Right renal pelvis (tissue), 4 donors: ENCODE measurements at regions not wholly inside any gene's neighbourhood (a gene's known extent, or its start where the extent isn't known, plus 50 kb on each side); places are given as distances from the start of the nearest gene placed in this dataset.
A peak's percentile ranks its signal among the peaks of the same experiment; 100 is the strongest.

Experiments used
- DNase-seq, 4 donors: peaks; one replicate each; pipeline ENCODE4 v3.0.0-alpha.2; 2013; ENCODE audit warnings: low read depth in 4 of 4, low spot score in 3 of 4, missing footprints in 1 of 4

- no peak for DNase-seq
Observed at GRCh38 chr15:96716075-96716474, 385.6 kb downstream of the NR2F2 start.

GRCh38 chr15:96716478-96716877 lies 386.0 kb downstream of the NR2F2 start:
- no peak for DNase-seq

DNA sequence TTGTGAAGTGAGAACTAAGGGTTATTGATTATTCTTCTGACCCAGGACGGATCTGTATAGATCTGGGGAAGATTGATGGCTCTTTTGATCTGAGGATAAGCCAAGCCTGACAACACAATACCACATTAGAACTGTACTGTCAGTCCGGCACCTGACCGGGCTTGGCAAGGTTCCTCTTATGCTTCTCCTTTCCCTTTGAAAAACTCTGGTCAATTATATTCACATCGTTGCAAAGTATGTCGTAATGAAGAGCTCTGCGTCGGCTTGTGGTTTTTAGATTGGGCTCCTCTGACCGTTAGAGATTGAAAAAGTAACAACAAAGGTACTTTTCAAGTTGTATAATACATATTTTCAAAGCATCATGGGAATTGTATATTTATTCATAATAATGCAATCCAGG lies 389.8 kb downstream of the NR2F2 start:
- no peak for DNase-seq

GRCh38 chr15:96720656-96721055 lies 390.2 kb downstream of the NR2F2 start:
- DNase-seq, result no peak

GRCh38 chr15:96728591-96728990 lies 398.1 kb downstream of the NR2F2 start:
- no peak for DNase-seq

DNA sequence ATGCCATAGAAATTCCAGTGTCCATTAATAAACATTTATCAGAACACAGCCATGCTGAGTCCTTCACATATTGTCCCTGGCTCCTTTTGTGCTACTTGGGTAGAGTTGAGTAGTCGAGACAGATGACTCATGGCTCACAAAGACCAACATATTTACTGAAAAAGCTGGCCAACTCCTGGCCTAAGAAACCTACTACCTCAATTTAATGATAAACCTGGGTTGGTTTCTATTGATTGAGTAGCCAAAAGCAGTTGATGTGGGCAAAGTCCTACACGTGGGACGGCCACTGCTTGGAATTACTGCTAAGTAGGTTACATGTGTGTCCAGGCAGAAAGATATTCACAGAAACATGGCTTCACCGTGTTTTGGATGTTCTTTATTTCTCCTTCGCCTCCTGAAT lies 402.2 kb downstream of the NR2F2 start:
- DNase-seq, result no peak

GRCh38 chr15:96733721-96734120 lies 403.2 kb downstream of the NR2F2 start:
- DNase-seq, result peak in 1 of 4 donors; percentile 19

DNA sequence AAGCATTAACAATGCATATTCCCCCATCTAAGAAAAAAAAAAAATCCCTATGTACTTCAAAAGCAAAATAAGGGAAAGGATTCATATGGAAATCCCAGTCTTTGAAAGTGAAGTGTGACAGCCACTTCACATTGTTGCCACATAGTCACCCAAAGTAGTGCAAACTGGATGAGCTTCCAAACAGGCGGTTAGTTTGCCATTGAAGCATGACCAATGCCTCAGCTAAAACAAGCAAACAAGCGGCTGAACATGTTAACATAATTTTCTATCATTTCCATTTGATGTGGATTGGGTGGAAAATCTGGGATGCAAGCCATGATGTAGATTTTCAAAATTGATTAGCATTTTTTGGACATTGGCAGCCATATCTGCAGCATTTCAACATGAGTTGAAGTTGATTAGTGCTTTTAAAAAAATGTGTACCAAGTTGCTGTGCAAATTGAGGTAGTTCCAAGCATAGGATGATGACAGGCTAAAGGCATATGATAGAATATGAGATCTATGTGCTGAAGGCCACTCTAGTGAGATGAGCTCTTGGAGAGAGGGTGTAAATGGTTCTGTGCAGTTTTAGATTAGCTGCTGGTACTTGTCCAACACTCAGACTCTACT lies 405.2 kb downstream of the NR2F2 start:
- no peak for DNase-seq

- no peak for DNase-seq
Observed at GRCh38 chr15:96736384-96736783, 405.9 kb downstream of the NR2F2 start.

GRCh38 chr15:96737408-96737807 lies 406.9 kb downstream of the NR2F2 start:
- no peak for DNase-seq

DNA sequence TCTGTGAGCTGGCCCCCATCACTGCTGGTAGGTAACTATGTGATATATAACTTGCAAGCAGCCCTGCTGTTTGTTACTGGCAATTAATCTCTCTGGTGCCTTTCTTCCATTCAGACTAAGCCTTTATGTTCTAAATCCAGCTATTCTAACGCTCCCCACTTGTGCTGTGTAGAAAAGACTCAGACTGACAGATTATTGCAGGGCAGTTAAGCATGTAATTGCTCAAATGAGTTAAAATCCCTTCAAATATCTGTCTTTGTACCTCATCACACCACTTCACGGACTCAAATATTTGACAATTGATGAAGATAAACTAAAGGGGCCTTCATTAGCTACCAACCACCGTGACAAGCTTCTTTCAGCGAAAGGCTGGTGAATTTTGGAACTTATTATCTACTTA lies 416.2 kb downstream of the NR2F2 start:
- no peak for DNase-seq

- no peak for DNase-seq
Observed at GRCh38 chr15:96747291-96747690, 416.8 kb downstream of the NR2F2 start.

DNA sequence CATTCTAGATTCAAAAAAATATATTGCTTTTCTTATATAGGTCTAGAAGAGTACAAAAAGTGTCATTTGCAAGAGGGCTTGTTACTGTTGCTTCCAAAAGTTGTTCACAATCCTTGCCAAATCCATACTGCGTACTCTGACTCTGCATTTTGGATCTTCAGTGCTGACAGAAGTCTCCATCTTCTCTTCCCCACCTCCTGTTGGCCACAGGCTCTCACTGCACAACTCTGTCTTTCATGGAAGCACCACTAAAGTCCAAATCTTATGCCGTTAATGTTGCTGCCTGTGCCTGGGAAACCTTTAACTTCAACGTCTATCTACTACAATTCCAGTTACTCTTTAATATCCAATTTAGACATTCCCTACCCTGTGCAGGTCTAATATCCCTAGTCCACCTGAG lies 419.9 kb downstream of the NR2F2 start:
- no peak for DNase-seq

DNA sequence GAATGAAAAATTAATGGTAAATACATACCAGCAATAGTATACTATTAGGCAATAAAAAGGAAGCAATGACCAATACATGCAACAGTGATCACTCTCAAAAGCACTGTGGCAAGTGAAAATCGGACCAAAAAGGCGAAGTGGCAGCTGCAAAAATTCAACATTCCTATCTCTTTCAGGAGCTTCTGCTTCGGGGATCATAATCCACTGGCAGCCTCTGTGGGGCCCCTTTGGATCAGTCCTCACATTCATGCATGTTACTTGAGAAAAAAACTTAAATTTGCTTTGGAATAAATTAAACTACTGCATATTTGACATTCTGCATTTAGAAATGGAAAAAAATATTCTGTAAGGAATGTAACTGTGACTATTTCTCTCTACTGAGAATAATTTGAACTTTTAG lies 425.6 kb downstream of the NR2F2 start:
- DNase-seq, result no peak

- DNase-seq, result no peak
Observed at GRCh38 chr15:96756656-96757055, 426.2 kb downstream of the NR2F2 start.

DNA sequence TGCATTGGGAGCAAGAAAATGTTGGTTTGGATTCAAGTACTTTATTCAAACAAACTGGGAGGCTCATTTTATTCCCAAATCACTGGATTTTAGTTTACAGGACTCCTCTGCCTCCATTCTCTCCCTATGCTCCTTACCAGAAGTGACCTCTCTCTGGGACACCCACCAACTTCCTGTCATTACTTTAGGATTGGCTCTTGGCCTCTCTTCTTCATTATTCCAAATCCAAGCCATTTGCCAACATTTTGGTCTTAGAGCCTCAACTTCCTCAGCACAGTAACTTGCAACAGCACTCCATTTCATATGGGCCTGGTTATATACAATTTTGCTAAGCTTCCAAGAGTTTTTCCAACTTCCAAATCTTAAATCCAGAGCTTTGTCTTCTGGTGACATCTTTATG lies 432.1 kb downstream of the NR2F2 start:
- DNase-seq, result no peak

DNA sequence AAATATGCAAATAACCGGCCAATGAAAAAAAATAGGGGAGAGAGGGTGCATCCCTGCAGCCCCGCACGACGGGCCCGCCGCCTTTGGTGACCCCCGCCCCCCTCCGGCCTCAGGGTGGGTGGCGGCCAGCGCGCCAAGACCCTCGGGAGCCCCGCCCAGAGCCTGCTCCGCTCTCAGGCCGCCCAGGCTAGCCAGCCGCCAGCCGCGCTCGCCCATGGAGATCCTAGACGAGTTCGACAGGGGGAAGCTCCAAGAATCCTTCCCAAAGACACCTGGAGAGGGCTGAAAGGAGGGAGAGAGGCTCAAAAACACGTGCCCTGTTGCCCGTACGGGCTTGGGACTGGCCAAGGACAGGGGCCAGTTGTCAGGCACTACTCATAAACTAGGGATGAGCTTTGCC lies 434.0 kb downstream of the NR2F2 start:
- no peak for DNase-seq

DNA sequence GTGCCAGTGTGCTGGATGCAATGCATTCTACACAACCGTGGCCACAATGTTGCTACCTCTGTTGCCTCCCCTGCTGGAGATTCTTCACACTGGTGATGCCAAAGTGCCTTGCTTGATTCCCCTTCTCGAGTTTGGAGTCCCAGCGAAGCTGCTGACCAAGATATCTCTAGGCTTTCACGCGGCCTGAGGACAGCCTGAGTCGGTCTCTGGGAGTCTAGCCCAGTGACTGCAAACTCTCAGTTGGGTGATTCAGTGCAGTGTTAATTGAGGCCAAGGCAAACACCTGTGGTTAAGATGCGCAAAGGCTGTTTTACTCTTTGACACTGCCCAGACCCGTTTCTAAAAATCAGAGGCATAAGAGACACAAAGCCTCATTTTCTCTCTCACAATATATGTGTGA lies 434.4 kb downstream of the NR2F2 start:
- no peak for DNase-seq

DNA sequence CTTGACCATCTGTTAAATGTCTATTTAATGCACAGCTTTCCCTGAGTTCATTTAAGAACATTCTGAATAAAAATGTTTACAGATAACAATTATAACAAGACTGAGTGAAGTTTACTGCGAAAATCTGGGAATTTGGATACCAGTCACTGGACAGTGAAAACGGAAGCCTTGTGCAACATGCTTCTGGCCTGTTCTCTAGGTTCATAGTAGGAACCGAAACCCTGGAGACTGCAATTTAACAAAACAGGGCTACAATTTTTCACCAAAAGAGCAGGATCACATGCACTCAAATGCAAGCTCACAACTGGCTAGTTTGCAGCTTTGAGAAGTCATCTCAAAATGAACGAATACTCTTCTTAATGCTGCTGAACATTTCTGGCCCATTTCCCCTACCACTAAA lies 435.9 kb downstream of the NR2F2 start:
- no peak for DNase-seq

GRCh38 chr15:96767703-96768434 lies 437.4 kb downstream of the NR2F2 start:
- DNase-seq, result no peak

DNA sequence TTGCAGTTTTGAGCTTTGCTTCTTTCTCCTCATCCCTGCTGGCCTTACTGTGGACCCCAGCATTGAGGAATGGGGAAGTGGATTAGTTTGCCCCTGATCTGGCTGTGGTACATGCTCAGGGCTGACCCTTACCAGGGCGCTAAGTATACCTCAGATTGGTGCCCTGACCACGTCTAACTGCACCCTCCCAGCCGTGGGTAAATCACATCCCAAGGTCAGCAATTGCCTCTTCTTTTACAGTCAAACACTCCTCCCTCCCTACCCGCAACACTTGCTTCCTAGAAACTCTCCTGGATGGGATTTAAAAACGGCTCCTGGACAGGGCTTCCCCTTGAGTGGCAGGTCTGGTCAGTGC lies 437.9 kb downstream of the NR2F2 start:
- no peak for DNase-seq

GRCh38 chr15:96771035-96771434 lies 440.5 kb downstream of the NR2F2 start:
- no peak for DNase-seq

DNA sequence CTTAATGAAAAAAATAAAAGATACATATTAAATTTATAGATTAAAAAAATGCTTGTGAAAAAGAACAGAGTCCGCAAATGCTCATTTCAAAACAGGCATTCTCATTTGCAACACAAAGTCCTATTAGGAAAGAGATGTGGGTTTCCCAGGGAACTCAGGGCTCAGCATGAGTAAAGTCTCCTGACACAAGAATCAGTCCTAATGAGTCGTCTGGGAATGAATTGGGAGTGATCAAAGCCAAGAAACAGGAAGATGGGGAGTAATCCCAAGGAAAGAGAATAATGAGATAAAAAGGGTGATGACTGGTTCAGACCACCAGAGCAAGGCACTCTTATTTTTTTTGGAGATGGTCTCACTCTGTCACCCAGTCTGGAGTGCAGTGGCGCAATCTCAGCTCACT lies 443.7 kb downstream of the NR2F2 start:
- no peak for DNase-seq
